DOHH2 (cell line): ENCODE measurements at regions not wholly inside any gene's neighbourhood (a gene's known extent, or its start where the extent isn't known, plus 50 kb on each side); places are given as distances from the start of the nearest gene placed in this dataset.

Source experiments
- H3F3A ChIP-seq: fragments of 200-600 bp; sonication (generic), shearing (Covaris generic); 2 replicates; pipeline ENCODE4 v1.6.0; 2016; ENCODE audit warnings: antibody characterized with exemption, mild to moderate bottlenecking; ENCODE audit not compliant: control insufficient read depth, insufficient read depth
- H3K27ac ChIP-seq: fragments of 200-600 bp; sonication (generic); 2 replicates; pipeline ENCODE4 v1.5.1; 2014; ENCODE audit warnings: low read depth, mild to moderate bottlenecking, low read length, moderate library complexity
- H3K27me3 ChIP-seq: fragments of 200-600 bp; sonication (generic); 2 replicates; pipeline ENCODE4 v1.6.1; 2014; ENCODE audit warnings: mild to moderate bottlenecking, low read length, mixed read lengths; ENCODE audit not compliant: control insufficient read depth
- H3K36me3 ChIP-seq: fragments of 200-600 bp; sonication (generic); 2 replicates; pipeline ENCODE4 v1.6.1; 2014; ENCODE audit warnings: mild to moderate bottlenecking, low read length, moderate library complexity, mixed read lengths; ENCODE audit not compliant: control insufficient read depth
- H3K4me1 ChIP-seq: fragments of 200-600 bp; sonication (generic); 2 replicates; pipeline ENCODE4 v1.6.1; 2014; ENCODE audit warnings: mild to moderate bottlenecking, low read length, mixed read lengths; ENCODE audit not compliant: control insufficient read depth
- H3K4me2 ChIP-seq: fragments of 200-600 bp; sonication (generic); 2 replicates; pipeline ENCODE4 v1.6.0; 2014; ENCODE audit warnings: mild to moderate bottlenecking, low read length, moderate library complexity
- H3K4me3 ChIP-seq: fragments of 200-600 bp; sonication (generic); 2 replicates; pipeline ENCODE4 v1.5.1; 2014; ENCODE audit warnings: mild to moderate bottlenecking, low read length, mixed read lengths
- H3K79me2 ChIP-seq: fragments of 200-600 bp; sonication (generic); 2 replicates; pipeline ENCODE4 v1.6.1; 2014; ENCODE audit warnings: mild to moderate bottlenecking, low read length, mixed read lengths; ENCODE audit not compliant: control insufficient read depth
- H3K9me2 ChIP-seq: fragments of 200-600 bp; sonication (generic); replicated peaks from 2 replicates; pipeline ENCODE4 v1.6.1; 2014; ENCODE audit warnings: mild to moderate bottlenecking, low read length, mixed read lengths; ENCODE audit not compliant: control insufficient read depth
- H3K9me3 ChIP-seq: fragments of 200-600 bp; sonication (generic); 2 replicates; pipeline ENCODE4 v1.6.1; 2014; ENCODE audit warnings: antibody characterized with exemption, low read length, mixed read lengths; ENCODE audit not compliant: control insufficient read depth, insufficient read depth
- H4K20me1 ChIP-seq: fragments of 200-600 bp; sonication (generic); 2 replicates; pipeline ENCODE4 v1.6.0; 2014; ENCODE audit warnings: low read depth, mild to moderate bottlenecking, antibody characterized with exemption, low read length, moderate library complexity; ENCODE audit not compliant: control insufficient read depth, insufficient read depth
- CTCF ChIP-seq: fragments of 200-600 bp; sonication (generic); IDR thresholded peaks from one replicate; pipeline ENCODE4 v1.5.1; 2014; ENCODE audit warnings: antibody characterized with exemption, mild to moderate bottlenecking, low read depth, low read length; ENCODE audit not compliant: poor library complexity, severe bottlenecking
- EZH2phosphoT487 ChIP-seq: fragments of 200-600 bp; sonication (generic); IDR thresholded peaks from 2 replicates; pipeline ENCODE4 v1.6.1; 2017; ENCODE audit warnings: borderline replicate concordance, mild to moderate bottlenecking, antibody characterized with exemption, low read length, moderate library complexity, mixed read lengths

- Histone ChIP-seq H3K4me3 (no peak overlapping the region), H3K27ac (no peak overlapping the region), H3K79me2 (no peaks in the 10 kb centered on the region), H3F3A (no peaks in the 10 kb centered on the region), H3K36me3 (no peaks in the 10 kb centered on the region), H3K9me2 (no peaks in the 10 kb centered on the region), H3K4me2 (no peak overlapping the region), H3K27me3 (no peaks in the 10 kb centered on the region), H4K20me1 (no peaks in the 10 kb centered on the region), H3K4me1 (no peaks in the 10 kb centered on the region), H3K9me3 (no peaks in the 10 kb centered on the region)
- TF ChIP-seq EZH2phosphoT487: no peak
- no peak for TF ChIP-seq CTCF
These were observed 2078.4 kb downstream of the PCDH7 start for GRCh38 chr4:32798471-32799159.

- H3K9me2 ChIP-seq: no peaks in the 10 kb centered on the region
- H4K20me1 ChIP-seq: no peaks in the 10 kb centered on the region
- H3K4me1 ChIP-seq: no peaks in the 10 kb centered on the region
- no peak overlapping the region for H3K4me3 ChIP-seq
- H3K27me3 ChIP-seq: no peaks in the 10 kb centered on the region
- H3F3A ChIP-seq: 0 out of 2 replicates have a peak, but pooled peaks cover 3% of the 10 kb centered on the region
- no peaks in the 10 kb centered on the region for H3K79me2 ChIP-seq
- TF ChIP-seq EZH2phosphoT487 (no peak), CTCF (no peak)
- H3K9me3 ChIP-seq: peaks cover 11% of the 10 kb centered on the region; the same call in 1 of the 2 replicates
- H3K4me2 ChIP-seq: no peak overlapping the region
- H3K27ac ChIP-seq: no peak overlapping the region
- no peaks in the 10 kb centered on the region for H3K36me3 ChIP-seq
These were observed 2104.2 kb downstream of the PCDH7 start for GRCh38 chr4:32824336-32824735.

DNA sequence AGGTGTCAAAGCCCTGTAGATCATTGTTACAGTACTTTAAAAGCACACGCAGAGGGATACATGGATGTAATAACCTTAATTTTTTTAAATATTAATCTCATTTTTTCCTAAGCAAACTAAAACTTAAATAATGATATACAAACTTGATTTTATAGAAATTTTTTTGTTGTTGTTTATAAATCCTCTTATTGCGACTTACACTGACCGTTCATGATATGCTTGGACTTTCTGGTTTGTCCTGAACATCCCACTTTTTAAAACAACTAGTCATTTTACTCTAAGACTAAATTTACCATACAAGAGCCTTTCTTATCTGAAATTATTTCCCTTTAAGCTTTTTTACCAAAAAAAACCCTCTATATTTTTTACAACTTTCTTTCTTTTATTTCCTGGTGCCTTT is 2106.0 kb downstream of the PCDH7 start:
- H3K9me2 ChIP-seq: no peaks in the 10 kb centered on the region
- H3K4me2 ChIP-seq: no peak overlapping the region
- TF ChIP-seq EZH2phosphoT487 (no peak), CTCF (no peak)
- H3K9me3 ChIP-seq: peaks cover 11% of the 10 kb centered on the region; the same call in 1 of the 2 replicates
- no peaks in the 10 kb centered on the region for H3K36me3 ChIP-seq
- no peak overlapping the region for H3K4me3 ChIP-seq
- H4K20me1 ChIP-seq: no peaks in the 10 kb centered on the region
- H3K79me2 ChIP-seq: no peaks in the 10 kb centered on the region
- no peak overlapping the region for H3K27ac ChIP-seq
- no peaks in the 10 kb centered on the region for H3K27me3 ChIP-seq
- H3F3A ChIP-seq: 0 out of 2 replicates have a peak, but pooled peaks cover 3% of the 10 kb centered on the region
- no peaks in the 10 kb centered on the region for H3K4me1 ChIP-seq
